ENCODE measurements at regions not wholly inside any gene's neighbourhood (a gene's known extent, or its start where the extent isn't known, plus 50 kb on each side); places are given as distances from the start of the nearest gene placed in this dataset.

DNA sequence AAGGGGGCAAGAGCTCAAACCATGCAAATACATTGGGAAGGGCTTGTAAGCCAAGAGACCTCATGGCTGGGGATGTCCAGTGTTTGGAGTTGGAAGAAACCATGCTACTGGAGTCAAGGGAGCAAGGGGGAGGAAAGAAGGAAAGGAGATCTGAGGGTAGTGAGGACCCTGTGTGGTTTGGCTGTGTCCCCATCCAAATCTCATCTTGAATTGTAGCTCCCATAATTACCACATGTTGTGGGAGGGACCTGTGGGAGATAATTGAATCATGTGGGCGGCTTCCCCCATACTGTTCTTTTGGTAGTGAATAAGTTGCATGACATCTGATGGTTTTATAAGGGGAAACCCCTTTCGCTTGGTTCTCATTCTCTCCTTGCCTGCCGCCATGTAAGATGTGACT, 56.5 kb upstream of the ADRB1 start:
- no peak overlapping the region for H3K4me3 ChIP-seq (ENCODE audit: low read length in 3 of 3)
- intact Hi-C loops (cut with DNase I): no loop called here
- TF ChIP-seq, protein P1, sequence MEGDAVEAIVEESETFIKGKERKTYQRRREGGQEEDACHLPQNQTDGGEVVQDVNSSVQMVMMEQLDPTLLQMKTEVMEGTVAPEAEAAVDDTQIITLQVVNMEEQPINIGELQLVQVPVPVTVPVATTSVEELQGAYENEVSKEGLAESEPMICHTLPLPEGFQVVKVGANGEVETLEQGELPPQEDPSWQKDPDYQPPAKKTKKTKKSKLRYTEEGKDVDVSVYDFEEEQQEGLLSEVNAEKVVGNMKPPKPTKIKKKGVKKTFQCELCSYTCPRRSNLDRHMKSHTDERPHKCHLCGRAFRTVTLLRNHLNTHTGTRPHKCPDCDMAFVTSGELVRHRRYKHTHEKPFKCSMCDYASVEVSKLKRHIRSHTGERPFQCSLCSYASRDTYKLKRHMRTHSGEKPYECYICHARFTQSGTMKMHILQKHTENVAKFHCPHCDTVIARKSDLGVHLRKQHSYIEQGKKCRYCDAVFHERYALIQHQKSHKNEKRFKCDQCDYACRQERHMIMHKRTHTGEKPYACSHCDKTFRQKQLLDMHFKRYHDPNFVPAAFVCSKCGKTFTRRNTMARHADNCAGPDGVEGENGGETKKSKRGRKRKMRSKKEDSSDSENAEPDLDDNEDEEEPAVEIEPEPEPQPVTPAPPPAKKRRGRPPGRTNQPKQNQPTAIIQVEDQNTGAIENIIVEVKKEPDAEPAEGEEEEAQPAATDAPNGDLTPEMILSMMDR (IDR thresholded peaks at IDR 0.05; ENCODE audit: borderline replicate concordance, extremely low read depth, insufficient read depth): no peak
- no peak overlapping the region for H3K9ac ChIP-seq (ENCODE audit: low read length in 3 of 3)
- FAIRE-seq: no peak
- no peaks in the 10 kb centered on the region for H3K9me3 ChIP-seq (ENCODE audit: control insufficient read depth in 2 of 3, insufficient read depth in 1 of 3, low read length in 3 of 3)
- no peak for DNase-seq
- no peaks in the 10 kb centered on the region for H3K36me3 ChIP-seq (ENCODE audit: control insufficient read depth in 2 of 3, insufficient read depth in 3 of 3, low read length in 3 of 3)
- no peaks in the 10 kb centered on the region for H3K27me3 ChIP-seq (ENCODE audit: control insufficient read depth, insufficient read depth, low read length)
- H3K27ac ChIP-seq (ENCODE audit: low read depth in 2 of 2, low read length in 2 of 2): no peak overlapping the region
- peaks cover 0 to 11% (median 5%) of the 10 kb centered on the region in 3 donors for H3K4me1 ChIP-seq (ENCODE audit: control insufficient read depth in 2 of 3, insufficient read depth in 2 of 3, low read depth in 1 of 3, low read length in 3 of 3)

DNA sequence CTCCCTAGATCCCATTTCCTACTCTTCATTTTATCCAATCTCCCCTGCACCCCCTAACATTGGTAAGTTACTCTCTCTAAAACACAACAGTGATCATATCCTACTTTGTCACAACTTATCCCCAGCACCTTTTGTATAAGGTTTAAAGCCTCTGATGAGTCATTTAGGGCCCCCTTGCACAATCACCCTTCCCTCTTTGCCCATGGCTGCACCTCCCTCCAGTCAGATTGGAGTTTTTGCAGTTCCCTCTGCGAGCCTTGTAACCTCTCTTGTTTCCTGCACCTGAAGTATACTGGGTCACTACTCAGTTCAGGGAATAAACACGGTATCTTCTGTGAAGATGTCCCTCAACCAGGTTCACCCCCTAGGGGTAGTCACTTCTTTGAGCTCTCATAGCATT, 55.9 kb upstream of the ADRB1 start:
- no peak for FAIRE-seq
- TF ChIP-seq, protein P1 (IDR thresholded peaks at IDR 0.05; ENCODE audit: borderline replicate concordance, extremely low read depth, insufficient read depth): no peak

DNA sequence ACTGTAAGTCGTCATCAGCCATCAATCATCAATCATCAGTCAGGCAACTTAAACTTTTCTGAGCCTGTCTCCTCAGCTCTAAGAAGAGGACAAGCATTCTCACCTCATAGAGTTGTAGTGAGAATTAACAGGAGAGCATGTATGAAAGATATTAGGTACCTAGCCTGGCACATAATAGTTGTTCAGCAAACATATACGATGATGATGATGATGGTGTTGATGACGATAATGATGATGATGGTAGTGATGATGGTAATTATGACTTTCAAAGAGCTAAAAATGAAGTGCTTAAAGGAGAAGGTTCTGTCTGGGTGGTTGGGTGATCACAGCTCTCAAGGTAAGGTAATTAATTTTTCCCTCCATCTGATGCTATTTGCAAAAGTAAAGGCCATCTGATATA, 55.1 kb upstream of the ADRB1 start:
- Histone ChIP-seq H3K4me1 (ENCODE audit: control insufficient read depth in 2 of 3, insufficient read depth in 2 of 3, low read depth in 1 of 3, low read length in 3 of 3) (peaks cover 0 to 6% (median 0%) of the 10 kb centered on the region in 3 donors), H3K27me3 (ENCODE audit: control insufficient read depth, insufficient read depth, low read length) (no peaks in the 10 kb centered on the region), H3K36me3 (ENCODE audit: control insufficient read depth in 2 of 3, insufficient read depth in 3 of 3, low read length in 3 of 3) (no peaks in the 10 kb centered on the region), H3K27ac (ENCODE audit: low read depth in 2 of 2, low read length in 2 of 2) (no peak overlapping the region), H3K9me3 (ENCODE audit: control insufficient read depth in 2 of 3, insufficient read depth in 1 of 3, low read length in 3 of 3) (no peaks in the 10 kb centered on the region), H3K4me3 (ENCODE audit: low read length in 3 of 3) (no peak overlapping the region), H3K9ac (ENCODE audit: low read length in 3 of 3) (no peak overlapping the region)
- DNase-seq (no peak), FAIRE-seq (no peak)
- intact Hi-C loops (cut with DNase I): no loop called here
- TF ChIP-seq, protein P1 (IDR thresholded peaks at IDR 0.05; ENCODE audit: borderline replicate concordance, extremely low read depth, insufficient read depth): no peak

More for the DNA sequence above, 55.9 kb upstream of the ADRB1 start:
- no peak overlapping the region for H3K4me3 ChIP-seq (ENCODE audit: low read length in 3 of 3)
- intact Hi-C loops (cut with DNase I): no loop called here
- no peak overlapping the region for H3K27ac ChIP-seq (ENCODE audit: low read depth in 2 of 2, low read length in 2 of 2)
- H3K36me3 ChIP-seq (ENCODE audit: control insufficient read depth in 2 of 3, insufficient read depth in 3 of 3, low read length in 3 of 3): no peaks in the 10 kb centered on the region
- H3K4me1 ChIP-seq (ENCODE audit: control insufficient read depth in 2 of 3, insufficient read depth in 2 of 3, low read depth in 1 of 3, low read length in 3 of 3): peaks cover 0 to 10% (median 4%) of the 10 kb centered on the region in 3 donors
- H3K9me3 ChIP-seq (ENCODE audit: control insufficient read depth in 2 of 3, insufficient read depth in 1 of 3, low read length in 3 of 3): no peaks in the 10 kb centered on the region
- no peak overlapping the region for H3K9ac ChIP-seq (ENCODE audit: low read length in 3 of 3)
- H3K27me3 ChIP-seq (ENCODE audit: control insufficient read depth, insufficient read depth, low read length): no peaks in the 10 kb centered on the region
- DNase-seq: no peak

Data from kidney (tissue), 13 donors.